ENCODE measurements at regions not wholly inside any gene's neighbourhood (a gene's known extent, or its start where the extent isn't known, plus 50 kb on each side); places are given as distances from the start of the nearest gene placed in this dataset.

DNA sequence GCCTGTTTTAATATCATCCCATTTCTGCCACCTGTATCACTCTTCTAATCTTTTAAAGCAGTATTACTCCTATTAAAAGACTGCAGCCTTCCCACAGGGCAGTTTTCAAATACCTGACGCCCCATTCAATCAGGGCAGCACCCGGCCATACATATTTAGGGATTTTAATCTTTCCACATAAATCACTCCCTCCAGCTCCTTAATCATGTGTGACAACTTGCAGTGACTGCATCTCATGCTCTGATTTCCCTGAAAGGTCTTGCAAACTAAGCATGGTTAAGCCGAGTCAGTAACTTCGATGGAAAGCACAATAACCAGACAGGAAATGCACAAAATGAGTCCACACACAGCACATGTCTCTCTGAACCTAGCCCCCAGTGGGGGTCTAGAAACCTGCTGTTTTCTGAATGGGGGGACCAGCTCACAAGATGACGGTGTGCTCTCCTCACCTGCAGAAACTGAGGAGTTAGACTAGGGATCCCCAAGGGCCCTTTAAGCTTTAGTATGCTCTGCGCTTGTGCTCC is 116.9 kb upstream of the CREB1 start:
- TF ChIP-seq POLR2A (IDR thresholded peaks at IDR 0.05) (no peak), POLR2AphosphoS5 (IDR thresholded peaks at IDR 0.05) (no peak)
